Right hindlimb (tissue), 1 donor: ENCODE measurements at regions not wholly inside any gene's neighbourhood (a gene's known extent, or its start where the extent isn't known, plus 50 kb on each side); places are given as distances from the start of the nearest gene placed in this dataset.
"Not testable (repeated sequence)": the region's sequence is repeated elsewhere in the genome, so short reads cannot be mapped to it uniquely, and the experiment has no call there.

Experiments
- DNase-seq: peaks from one replicate; pipeline ENCODE4 v3.0.0-alpha.2; 2018

- no peak for DNase-seq
These were observed 213.4 kb downstream of the ZFP36L2 start for GRCh38 chr2:43012966-43013365.

DNA sequence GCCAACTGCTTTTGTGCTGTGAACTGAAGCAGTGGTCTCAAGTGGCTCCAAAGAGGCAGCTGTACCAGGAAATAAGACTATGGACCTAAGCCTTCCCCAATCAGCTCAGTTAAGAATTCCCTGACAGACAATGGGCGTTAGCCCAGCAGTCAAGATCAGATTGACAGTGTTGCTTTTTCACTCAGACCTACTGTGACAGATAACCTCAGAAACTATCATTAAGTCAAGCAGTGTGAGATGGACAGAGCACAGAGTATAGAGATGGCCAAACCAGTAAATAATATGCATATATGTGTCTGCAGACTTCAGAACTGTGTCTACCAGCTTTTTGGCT, 215.3 kb downstream of the ZFP36L2 start:
- DNase-seq = no peak

- DNase-seq = peak; percentile 4
These were observed 215.8 kb downstream of the ZFP36L2 start for GRCh38 chr2:43010438-43011157.

GRCh38 chr2:43009448-43009847, 217.0 kb downstream of the ZFP36L2 start:
- DNase-seq = no peak

- DNase-seq = no peak
These were observed 216.0 kb upstream of the HAAO start for GRCh38 chr2:43008388-43008787.

DNA sequence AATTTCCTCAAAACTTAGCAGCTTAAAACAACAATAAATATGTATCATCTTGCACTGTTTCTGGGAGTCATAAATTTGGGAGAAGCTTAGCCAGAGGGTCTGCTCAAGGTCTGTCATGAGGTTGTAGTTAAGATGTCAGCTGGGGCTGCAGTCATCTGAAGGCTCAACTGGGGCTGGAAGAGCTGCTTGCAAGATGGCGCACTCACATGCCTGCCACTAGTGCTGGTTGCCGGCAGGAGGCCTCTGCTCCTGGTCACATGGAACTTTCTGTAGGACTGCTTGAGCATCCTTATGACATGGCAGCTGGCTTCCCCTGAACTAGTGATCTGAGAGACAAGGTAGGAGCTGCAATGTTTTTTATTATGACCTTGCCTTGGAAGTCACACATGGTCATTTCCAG, 215.5 kb upstream of the HAAO start:
- DNase-seq = no peak

GRCh38 chr2:43006834-43007543, 214.6 kb upstream of the HAAO start:
- no peak for DNase-seq

GRCh38 chr2:43005975-43006833, 213.8 kb upstream of the HAAO start:
- DNase-seq = no peak

DNA sequence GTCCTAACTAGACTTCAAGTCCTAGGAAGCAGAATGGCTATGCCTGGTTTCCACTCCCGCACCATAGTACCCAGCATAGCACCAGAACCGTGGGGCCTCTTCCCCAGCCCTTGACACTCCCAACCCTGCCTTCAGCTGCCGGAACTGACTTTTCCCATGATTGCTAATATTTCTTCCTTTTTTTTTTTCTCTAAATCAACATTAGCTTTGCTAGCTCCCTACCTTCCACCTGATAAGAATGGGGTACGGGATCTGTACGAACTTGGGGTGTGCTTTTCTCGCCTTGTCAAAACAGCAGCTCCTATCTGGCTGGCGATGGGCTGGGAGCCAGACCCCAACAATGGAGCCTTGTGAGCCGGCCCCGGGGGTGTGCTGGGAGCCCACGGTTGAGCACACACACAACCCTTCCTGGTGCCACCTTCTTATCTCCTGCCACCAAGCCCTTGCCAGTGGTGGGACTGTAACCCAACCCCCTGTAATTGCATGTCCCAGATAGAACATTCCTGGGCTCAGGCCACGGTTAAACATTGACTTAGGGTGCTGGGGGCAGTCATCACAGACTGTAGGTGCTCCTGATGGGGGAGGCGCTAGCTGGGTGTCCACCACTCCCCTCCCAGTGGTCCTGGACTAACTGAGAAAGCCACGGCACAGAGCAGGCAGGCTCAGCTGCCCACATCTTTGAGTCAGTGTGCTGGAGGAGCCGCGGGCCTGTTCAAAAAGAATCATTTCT, 213.0 kb upstream of the HAAO start:
- no peak for DNase-seq

- no peak for DNase-seq
These were observed 212.5 kb upstream of the HAAO start for GRCh38 chr2:43004879-43005244.

GRCh38 chr2:43004126-43004865, 211.9 kb upstream of the HAAO start:
- DNase-seq = not testable (repeated sequence)

DNA sequence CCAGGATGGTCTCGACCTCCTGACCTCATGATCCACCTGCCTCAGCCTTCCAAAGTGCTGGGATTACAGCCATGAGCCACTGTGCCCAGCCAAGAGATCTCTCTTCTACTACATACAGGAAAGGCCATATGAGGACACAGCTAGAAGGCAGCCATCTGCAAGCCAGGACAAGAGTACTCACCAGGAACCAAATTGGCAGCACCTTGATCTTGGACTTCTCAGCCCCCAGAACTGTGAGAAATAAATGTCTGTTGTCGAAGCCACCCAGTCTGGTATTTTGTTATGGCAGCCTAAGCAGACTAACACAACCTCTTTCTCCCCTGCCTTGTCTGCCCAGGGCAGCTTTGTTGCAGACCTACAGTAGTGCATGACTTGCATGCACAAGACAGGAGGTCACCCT, 211.3 kb upstream of the HAAO start:
- DNase-seq = no peak

- no peak for DNase-seq
These were observed 209.5 kb upstream of the HAAO start for GRCh38 chr2:43001787-43002468.

DNA sequence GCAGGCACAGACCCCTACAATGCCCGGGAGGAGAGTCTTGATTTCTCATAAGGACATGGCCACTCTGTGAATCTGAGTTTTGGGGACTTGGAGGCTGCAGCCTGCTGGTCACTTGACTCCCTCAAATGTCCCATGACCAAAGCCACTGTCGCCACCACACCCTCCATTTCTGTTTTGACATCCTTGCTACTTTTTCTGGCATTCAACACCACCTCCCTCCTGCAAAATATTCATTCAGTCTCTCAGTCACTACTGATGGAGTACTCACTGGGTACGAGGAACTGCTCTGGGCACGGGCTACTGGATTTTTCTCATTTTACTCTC, 208.6 kb upstream of the HAAO start:
- DNase-seq = no peak

DNA sequence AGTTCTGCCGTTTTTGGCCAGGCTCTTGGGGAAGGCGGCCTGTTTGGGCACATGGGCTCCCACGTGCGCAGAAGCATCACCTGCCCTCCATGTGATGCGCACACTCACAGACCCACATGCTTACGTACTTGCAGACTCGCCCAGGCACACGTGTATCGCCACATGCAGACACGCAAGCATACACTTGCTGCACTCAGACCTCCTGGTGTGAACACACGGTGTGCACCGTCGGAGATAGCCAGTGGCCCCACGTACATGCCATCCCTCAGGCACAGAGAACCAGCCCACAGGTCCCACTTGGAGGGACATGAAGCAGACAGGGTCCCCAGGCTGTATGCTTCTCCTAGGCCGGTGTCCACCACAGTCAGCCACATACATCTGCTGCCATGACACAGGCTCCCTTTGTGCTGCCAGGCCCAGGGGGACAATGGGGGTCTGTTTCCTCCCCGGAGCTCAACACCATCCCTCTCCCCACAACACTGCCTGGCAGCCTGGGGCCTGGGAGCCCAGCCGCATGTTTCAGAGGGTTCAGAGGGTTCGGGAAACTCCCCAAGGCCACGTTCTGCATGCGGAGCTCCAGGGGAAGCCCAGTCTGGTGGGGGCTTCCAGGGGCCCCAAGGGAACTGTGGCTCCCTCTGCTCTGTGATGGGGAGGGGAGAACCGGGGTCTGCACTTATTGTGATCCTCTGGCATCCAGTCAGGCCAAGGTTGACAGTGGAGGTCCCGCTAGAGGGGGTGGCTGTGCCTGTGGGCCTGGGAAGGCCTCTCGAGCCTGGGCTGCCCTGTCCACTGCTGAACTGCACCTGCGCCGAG, 208.1 kb upstream of the HAAO start:
- DNase-seq = no peak

- DNase-seq = no peak
These were observed 207.5 kb upstream of the HAAO start for GRCh38 chr2:42999856-43000241.

DNA sequence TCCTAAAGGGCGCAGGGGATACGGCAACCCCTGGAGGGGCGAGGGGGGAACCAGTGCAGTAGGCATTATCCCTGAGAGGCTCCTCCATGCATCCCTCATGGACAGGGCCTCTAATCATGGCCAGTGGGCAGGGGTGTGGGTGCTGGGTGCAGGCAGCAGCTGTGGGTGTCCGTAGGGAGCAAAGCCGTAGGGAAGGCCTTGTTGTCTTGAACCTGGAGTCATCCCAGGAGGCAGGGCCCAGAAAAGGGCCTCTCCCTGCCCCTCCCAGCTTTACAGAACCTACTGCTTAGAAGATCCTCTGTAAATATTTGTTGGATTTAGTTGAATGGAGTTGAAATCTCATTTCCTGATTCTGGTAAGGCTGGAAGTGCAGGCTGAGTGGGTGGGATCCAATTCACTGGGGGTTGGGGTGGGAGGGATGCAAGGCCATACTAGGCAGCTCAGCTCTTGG, 207.0 kb upstream of the HAAO start:
- no peak for DNase-seq

DNA sequence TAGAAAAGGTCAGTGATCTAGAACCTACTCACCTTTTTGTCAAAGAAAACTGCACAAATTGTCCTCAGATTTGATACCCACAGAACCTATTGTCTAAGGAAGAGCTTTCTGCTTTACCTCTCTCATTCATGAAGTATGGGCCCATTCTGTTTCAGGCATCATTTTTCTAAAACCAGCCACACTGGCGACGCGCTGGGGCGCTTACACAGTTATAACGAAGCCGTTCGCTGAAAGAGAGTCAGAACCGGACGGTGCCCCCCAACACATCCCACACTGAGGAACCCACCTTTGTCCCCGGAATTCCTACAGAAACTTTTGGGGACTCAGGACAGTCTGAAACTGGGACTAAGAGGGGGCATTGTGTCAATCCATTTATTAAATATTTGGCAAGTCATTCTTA, 206.3 kb upstream of the HAAO start:
- DNase-seq = no peak

- DNase-seq = no peak
These were observed 204.1 kb upstream of the HAAO start for GRCh38 chr2:42996528-42996927.

- DNase-seq = no peak
These were observed 203.5 kb upstream of the HAAO start for GRCh38 chr2:42995752-42996422.
